ENCODE measurements at regions not wholly inside any gene's neighbourhood (a gene's known extent, or its start where the extent isn't known, plus 50 kb on each side); places are given as distances from the start of the nearest gene placed in this dataset.
"Not testable (repeated sequence)": the region's sequence is repeated elsewhere in the genome, so short reads cannot be mapped to it uniquely, and the experiment has no call there.

- DNase-seq, result no peak
These were observed 337.7 kb downstream of the TMEM121 start for GRCh38 chr14:105864116-105864515.

- no peak for DNase-seq
These were observed 338.4 kb downstream of the TMEM121 start for GRCh38 chr14:105864651-105865265.

GRCh38 chr14:105865266-105865903 lies 339.0 kb downstream of the TMEM121 start:
- peak; percentile 86 for DNase-seq

- DNase-seq, result no peak
These were observed 339.8 kb downstream of the TMEM121 start for GRCh38 chr14:105865904-105866840.

DNA sequence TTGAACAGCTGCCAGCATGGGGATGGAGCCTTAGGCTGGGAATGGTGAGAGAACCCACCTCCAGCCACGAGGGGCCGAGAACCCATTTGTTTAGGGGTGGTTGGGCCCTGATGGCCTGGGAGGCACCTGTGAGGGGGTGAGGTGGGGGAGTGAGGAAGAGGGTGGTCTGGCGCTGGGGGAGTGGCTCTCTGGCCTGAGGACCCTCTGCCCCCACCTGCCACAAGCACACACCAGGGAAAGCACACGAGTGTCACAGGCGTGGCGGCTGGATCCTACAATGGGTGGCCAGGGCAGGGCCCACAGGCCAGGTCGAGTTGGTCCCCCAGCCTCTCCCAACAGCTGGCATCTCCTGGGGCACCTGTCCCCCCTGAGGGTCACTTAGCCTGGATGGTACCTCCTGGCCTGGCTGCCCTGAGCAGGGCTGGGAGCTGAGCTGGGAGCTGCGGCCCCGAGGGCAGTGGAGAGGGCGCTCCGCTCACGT lies 340.5 kb downstream of the TMEM121 start:
- DNase-seq, result no peak

DNA sequence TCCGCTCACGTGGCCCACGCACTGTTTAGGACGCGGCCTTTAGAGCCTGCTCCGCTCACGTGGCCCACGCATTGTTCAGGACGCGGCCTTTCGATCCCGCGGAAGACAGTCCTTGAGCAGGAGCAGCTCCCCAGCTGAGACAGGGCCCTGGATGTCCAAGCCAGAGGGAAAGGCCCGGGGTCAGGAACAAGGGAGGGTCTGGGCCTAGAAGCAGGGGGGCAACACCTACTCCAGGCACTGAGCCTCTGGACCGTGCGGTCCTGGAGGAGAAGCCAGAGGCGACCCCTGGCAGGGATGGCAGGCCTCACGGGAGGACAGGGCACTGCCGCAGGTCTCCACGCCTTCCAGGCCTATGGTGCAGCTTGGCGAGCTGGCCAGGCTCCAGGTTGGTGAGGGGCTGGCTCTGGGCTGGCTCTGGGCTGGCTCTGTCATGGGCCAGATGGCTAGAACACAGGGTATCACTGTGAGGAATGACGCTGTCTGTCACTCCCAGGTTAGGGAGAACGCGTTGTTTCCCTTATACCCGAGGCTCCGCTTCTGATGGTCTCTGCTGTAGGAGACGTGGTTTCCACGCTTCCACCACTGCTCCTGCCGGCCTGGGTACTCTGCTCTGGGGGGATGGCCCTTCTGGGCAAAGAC lies 341.7 kb downstream of the TMEM121 start:
- DNase-seq, result peak; percentile 98

DNA sequence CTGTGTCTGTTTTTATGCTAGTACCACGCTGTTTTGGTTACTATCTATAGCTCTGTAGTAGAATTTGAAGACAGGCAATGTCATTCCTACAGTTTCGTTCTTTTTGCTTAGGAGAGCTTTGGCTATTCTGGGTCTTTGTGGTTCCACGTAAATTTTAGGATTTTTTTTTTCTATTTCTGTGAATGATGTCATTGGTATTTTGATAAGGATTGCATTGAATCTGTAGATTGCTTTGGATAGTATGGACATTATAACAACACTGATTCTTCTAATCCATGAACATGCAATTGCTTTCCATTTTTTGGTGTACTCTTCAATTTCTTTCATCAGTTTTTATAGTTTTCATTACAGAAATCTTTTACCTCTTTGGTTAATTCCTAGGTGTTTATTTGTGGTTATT lies 345.2 kb downstream of the TMEM121 start:
- no peak for DNase-seq

DNA sequence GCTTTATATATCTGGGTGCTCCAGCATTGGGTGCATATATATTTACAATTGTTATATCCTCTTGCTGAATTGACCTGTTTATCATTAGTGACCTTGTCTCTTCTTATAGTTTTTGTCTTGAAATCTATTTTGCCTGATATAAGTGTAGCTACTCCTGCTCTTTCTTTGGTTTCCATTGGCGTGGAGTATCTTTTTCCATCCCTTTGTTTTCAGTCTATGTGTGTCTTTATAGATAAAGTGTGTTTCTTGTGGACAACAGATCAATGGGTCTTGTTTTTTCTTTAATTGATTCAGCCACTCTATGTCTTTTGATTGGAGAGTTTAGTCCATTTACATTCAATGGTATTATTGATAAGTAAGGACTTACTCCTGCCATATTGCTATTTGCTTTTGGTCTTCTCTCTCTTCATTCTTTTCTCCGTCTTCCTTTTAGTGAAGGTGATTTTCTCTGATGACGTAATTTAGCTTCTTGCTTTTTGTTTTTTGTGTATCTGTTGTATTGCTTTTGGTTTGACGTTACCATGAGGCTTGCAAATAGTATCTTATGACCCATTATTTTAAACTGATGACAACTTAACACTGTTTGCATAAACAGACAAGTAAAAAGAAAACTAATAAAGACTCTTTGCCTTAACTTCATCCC lies 347.6 kb downstream of the TMEM121 start:
- no peak for DNase-seq

DNA sequence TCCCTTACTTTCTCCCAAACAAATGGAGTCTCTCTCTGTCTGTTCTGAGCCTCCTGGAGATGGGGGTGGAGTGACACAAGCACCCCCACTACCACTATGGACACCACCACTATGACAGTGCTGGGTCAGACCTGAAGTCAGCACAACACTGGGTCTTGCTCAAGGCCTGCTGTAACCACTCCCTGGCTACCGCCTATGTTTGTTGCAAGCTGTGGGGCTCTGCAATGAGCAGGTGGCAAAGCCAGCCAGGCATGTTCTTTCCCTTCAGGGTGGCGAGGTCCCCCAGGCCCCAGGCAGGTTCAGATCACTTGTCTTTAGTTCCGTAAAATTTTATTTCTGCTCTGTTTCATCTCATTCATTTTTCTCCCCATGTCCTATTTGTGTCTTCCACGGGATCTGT lies 349.8 kb downstream of the TMEM121 start:
- DNase-seq, result no peak

- DNase-seq, result no peak
These were observed 350.4 kb downstream of the TMEM121 start for GRCh38 chr14:105876829-105877228.

GRCh38 chr14:105877645-105878044 lies 351.3 kb downstream of the TMEM121 start:
- DNase-seq, result no peak

DNA sequence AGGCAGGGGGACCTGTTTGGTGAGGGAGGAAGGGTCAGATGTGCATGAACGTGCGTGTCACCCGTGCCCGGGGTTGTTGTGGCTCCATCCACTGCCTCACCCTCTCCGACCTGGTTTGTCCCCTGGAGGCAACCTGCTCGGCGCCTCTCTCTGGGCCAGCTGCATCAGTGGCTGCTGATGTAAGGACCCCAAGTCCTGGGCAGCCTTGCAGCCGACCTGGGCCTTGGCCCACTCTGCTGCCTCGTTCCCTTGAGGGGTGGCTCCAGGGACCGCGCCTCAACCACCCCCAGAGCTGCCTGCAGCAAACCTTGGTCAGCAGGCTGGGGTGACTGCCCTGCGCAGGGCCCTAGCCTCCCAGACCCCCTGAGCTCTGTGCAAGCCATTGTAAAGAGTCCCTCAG lies 351.7 kb downstream of the TMEM121 start:
- no peak for DNase-seq

DNA sequence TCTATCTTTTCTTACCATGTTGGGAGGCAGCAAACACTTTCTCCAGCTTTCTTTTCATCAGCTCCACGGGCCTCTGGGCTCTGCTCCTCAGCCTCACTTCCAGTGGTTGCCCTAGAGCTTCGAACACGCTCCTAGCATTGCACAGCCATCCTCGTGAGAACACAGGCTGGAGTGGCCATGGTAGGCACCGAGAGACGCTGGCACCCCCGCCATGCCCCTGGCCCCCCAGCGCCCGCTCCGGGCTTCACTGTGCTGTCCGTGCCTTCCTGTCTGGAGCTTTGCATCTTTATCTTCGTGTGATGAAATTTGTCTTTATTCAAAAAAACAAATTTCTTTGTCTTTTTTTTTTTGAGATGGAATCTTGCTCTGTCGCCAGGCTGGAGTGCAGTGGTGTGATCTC lies 352.2 kb downstream of the TMEM121 start:
- no peak for DNase-seq

DNA sequence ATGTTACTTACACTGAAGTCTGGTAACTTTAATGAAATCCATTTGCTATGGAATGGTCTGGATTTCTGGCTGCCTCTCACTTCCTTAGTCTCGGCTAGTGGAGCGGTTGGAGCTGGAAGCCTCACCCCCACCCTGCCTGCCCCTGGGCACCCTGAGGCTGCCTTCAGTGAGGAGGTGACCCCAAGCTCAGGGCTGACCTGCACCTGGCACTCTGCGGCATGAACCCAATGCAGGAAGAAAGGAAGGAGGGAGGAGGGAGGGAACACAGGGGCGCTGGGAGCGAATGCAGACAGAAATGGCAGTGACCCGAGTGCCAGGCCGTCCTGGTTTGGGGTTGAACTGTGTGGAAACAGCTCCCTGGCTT lies 353.1 kb downstream of the TMEM121 start:
- no peak for DNase-seq

GRCh38 chr14:105879867-105880561 lies 353.6 kb downstream of the TMEM121 start:
- no peak for DNase-seq

- no peak for DNase-seq
These were observed 354.2 kb downstream of the TMEM121 start for GRCh38 chr14:105880616-105881015.

DNA sequence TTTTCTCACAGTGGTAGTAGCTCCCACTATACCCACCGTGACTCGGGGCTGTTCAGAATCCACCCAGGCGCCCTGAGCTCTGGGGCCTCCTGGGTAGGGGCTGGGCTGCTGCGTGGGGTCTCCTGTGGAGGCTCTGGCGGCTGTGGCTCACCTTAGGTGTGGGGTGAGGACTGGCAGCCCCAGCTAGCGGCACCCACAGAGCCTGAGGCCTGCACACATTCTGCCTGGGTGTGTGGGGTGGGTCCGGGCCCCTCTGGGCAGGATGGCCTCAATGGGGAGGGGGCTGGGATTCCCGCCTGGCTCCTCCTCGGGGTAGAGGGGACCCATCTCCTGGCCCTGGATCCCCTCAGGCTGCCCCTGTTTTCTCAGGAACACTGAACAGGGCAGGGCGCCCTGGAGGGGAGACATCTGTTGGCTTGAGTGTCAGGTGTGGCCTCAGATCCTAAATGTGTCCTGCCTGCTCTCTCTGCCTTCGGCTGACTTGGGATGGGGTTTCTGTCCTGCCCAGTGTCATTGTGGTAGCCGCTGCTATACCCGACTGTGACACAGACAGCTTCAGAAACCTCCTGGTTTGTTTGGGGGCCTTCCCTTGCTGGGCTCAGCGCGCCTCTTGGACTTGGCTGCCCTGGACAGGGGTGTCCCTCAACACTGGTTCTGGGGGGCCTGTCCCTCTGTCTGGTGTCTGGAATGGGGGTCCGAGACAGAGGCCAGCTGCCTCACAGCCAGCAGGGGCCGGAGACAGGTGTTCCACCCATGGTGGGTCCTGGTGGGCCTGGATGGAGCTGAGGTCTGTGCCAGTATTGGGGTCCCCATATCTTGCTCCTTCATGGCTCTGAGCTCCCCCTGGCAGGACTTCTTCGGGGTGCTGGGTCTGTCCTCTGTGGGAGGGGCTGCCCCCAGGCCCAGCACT lies 354.9 kb downstream of the TMEM121 start:
- no peak for DNase-seq

GRCh38 chr14:105882011-105882410 lies 355.6 kb downstream of the TMEM121 start:
- DNase-seq, result not testable (repeated sequence)

GRCh38 chr14:105882626-105883025 lies 356.2 kb downstream of the TMEM121 start:
- DNase-seq, result no peak

DNA sequence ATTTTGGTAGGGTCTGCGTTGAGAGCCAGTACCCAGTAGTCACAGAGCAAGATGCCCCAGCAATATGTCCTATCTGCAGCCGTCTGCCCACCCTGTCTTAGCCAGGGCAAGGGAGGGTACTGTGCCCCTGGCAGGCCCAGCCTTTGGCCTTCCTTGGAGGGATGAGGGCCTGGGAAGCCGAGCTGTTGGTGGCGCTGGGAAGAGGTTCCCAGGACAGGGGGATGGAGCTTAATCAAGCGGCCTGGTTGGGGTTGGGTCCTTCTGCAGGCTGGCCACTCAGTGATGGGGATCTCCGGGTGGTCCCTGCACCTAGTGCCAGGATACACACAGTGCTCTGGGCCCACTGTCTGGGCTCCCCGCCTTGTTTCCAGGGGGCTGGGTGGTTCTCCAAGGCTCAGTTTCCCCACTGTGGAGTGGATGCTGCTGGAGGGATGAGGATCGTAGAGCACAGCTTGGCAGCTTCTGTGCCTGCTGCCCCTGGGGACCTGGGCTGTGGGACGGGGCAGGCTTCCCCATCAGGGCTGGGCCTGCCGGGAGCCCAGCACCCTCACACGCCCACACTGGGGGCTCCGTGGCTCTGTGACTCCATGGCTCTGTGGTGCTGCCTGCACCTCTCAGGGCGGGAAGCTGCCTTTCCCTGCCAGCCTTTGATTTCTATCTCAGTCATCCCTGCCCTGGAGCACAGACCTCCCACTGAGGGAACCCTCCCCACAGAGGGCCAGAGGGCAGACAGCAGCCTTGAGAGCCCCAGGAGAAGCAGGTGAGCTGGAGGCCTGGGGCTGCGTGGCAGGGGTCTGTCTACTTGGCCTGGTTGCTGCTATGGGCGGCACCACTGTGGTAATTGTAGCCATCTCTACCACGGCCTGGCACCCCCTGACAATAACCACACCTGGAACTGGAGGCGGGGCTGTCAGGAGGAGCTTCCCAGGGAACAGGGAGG lies 357.0 kb downstream of the TMEM121 start:
- DNase-seq, result no peak
